Sigmoid colon (tissue), 4 donors: ENCODE measurements at regions not wholly inside any gene's neighbourhood (a gene's known extent, or its start where the extent isn't known, plus 50 kb on each side); places are given as distances from the start of the nearest gene placed in this dataset.

Experiments
- CTCF ChIP-seq, 4 experiments: fragments of 450-650 bp in 3 of 4; fragments of 200-600 bp in 1 of 4; IDR thresholded peaks; one replicate each; pipeline ENCODE4 v1.5.1; 2016 to 2019; ENCODE audit warnings: antibody characterized with exemption in 4 of 4, mild to moderate bottlenecking in 3 of 4, moderate library complexity in 2 of 4
- EP300 ChIP-seq, 4 donors: sonication (generic); formaldehyde crosslinking; IDR thresholded peaks; one replicate each; pipeline ENCODE4 v1.6.1; 2017; ENCODE audit warnings: antibody characterized with exemption in 4 of 4
- POLR2A ChIP-seq, 2 donors: fragments of 450-650 bp; IDR thresholded peaks; one replicate each; pipeline ENCODE4 v1.6.1; 2016; ENCODE audit warnings: antibody characterized with exemption in 2 of 2, mild to moderate bottlenecking in 2 of 2, moderate library complexity in 2 of 2
- POLR2AphosphoS5 ChIP-seq, 4 donors: sonication (generic); formaldehyde crosslinking; IDR thresholded peaks; one replicate each; pipeline ENCODE4 v1.6.1; 2017; ENCODE audit warnings: antibody characterized with exemption in 4 of 4

GRCh38 chr2:80706951-80707350, 402.4 kb upstream of the LRRTM1 start:
- TF ChIP-seq POLR2A (IDR thresholded peaks at IDR 0.05): no peak
- no peak for TF ChIP-seq CTCF (IDR thresholded peaks at IDR 0.05)
- TF ChIP-seq EP300 (IDR thresholded peaks at IDR 0.05): no peak
- no peak for TF ChIP-seq POLR2AphosphoS5 (IDR thresholded peaks at IDR 0.05)
